Glutamatergic neuron (in vitro differentiated cells): ENCODE measurements at regions not wholly inside any gene's neighbourhood (a gene's known extent, or its start where the extent isn't known, plus 50 kb on each side); places are given as distances from the start of the nearest gene placed in this dataset.

Source experiments
- DNase-seq: peaks from one replicate; pipeline ENCODE4 v3.0.0; 2022
- H3K27ac Mint-ChIP-seq: one replicate; pipeline ENCODE4 v1.8.0; 2020; ENCODE audit warnings: mild to moderate bottlenecking, mixed read lengths, inconsistent platforms; ENCODE audit not compliant: unreplicated experiment
- H3K27me3 Mint-ChIP-seq: one replicate; pipeline ENCODE4 v1.8.0; 2020; ENCODE audit warnings: mild to moderate bottlenecking, moderate library complexity, mixed read lengths, inconsistent platforms; ENCODE audit not compliant: unreplicated experiment
- H3K36me3 Mint-ChIP-seq: one replicate; pipeline ENCODE4 v1.8.0; 2020; ENCODE audit warnings: mild to moderate bottlenecking, mixed read lengths, inconsistent platforms; ENCODE audit not compliant: unreplicated experiment
- H3K4me1 Mint-ChIP-seq: one replicate; pipeline ENCODE4 v1.8.0; 2020; ENCODE audit warnings: mild to moderate bottlenecking, low read depth, mixed read lengths, inconsistent platforms; ENCODE audit not compliant: unreplicated experiment
- H3K4me3 Mint-ChIP-seq: one replicate; pipeline ENCODE4 v1.8.0; 2020; ENCODE audit warnings: mild to moderate bottlenecking, mixed read lengths, inconsistent platforms; ENCODE audit not compliant: unreplicated experiment
- H3K9me3 Mint-ChIP-seq: one replicate; pipeline ENCODE4 v1.8.0; 2020; ENCODE audit warnings: mild to moderate bottlenecking, moderate library complexity, mixed read lengths, inconsistent platforms; ENCODE audit not compliant: unreplicated experiment
- CTCF ChIP-seq: fragments of 200-600 bp; sonication (generic); IDR thresholded peaks from one replicate; pipeline ENCODE4 v1.5.0; 2021; ENCODE audit not compliant: partially characterized antibody, unreplicated experiment

- Mint-ChIP-seq H3K9me3 (peaks cover 2% of the 10 kb centered on the region), H3K4me1 (peaks cover 1% of the 10 kb centered on the region), H3K4me3 (no peak overlapping the region)
Observed at GRCh38 chr20:58571693-58572427, 56.7 kb upstream of the APCDD1L start.

GRCh38 chr20:58571356-58571692 lies 56.1 kb upstream of the APCDD1L start:
- no peak for TF ChIP-seq CTCF
- H3K9me3 Mint-ChIP-seq, result peaks cover 2% of the 10 kb centered on the region
- H3K27me3 Mint-ChIP-seq, result peaks cover 7% of the 10 kb centered on the region
- no peak for DNase-seq
- peaks cover 1% of the 10 kb centered on the region for H3K4me1 Mint-ChIP-seq
- H3K36me3 Mint-ChIP-seq, result no peaks in the 10 kb centered on the region
- no peak overlapping the region for H3K27ac Mint-ChIP-seq
- H3K4me3 Mint-ChIP-seq, result no peak overlapping the region

More at GRCh38 chr20:58571693-58572427, 56.7 kb upstream of the APCDD1L start:
- DNase-seq, result no peak
- Mint-ChIP-seq H3K27me3 (peaks cover 7% of the 10 kb centered on the region), H3K36me3 (no peaks in the 10 kb centered on the region), H3K27ac (no peak overlapping the region)
- TF ChIP-seq CTCF, result no peak

GRCh38 chr20:58570204-58570859 lies 55.1 kb upstream of the APCDD1L start:
- TF ChIP-seq CTCF, result no peak
- Mint-ChIP-seq H3K27me3 (peaks cover 6% of the 10 kb centered on the region), H3K9me3 (peaks cover under 1% of the 10 kb centered on the region), H3K36me3 (no peaks in the 10 kb centered on the region), H3K4me1 (peaks cover 1% of the 10 kb centered on the region), H3K4me3 (no peak overlapping the region), H3K27ac (no peak overlapping the region)
- DNase-seq, result no peak

- peaks cover 3% of the 10 kb centered on the region for H3K27me3 Mint-ChIP-seq
- H3K27ac Mint-ChIP-seq, result no peak overlapping the region
- TF ChIP-seq CTCF, result no peak
- H3K9me3 Mint-ChIP-seq, result peaks cover under 1% of the 10 kb centered on the region
- H3K36me3 Mint-ChIP-seq, result no peaks in the 10 kb centered on the region
- H3K4me1 Mint-ChIP-seq, result peaks cover 1% of the 10 kb centered on the region
- no peak overlapping the region for H3K4me3 Mint-ChIP-seq
- DNase-seq, result no peak
Observed at GRCh38 chr20:58569241-58570125, 54.3 kb upstream of the APCDD1L start.
